WTC11 (cell line): ENCODE measurements at regions not wholly inside any gene's neighbourhood (a gene's known extent, or its start where the extent isn't known, plus 50 kb on each side); places are given as distances from the start of the nearest gene placed in this dataset.

Source experiments
- CTCF ChIP-seq: fragments of 200-600 bp; IDR thresholded peaks from 2 replicates; pipeline ENCODE4 v1.8.0; 2022; ENCODE audit warnings: antibody characterized with exemption
- ZNF263 ChIP-seq: sonication (generic); formaldehyde crosslinking; IDR thresholded peaks from 2 replicates; pipeline ENCODE4 v1.8.1; 2022; ENCODE audit warnings: low read depth, mild to moderate bottlenecking, moderate library complexity, missing genetic modification reagents

GRCh38 chr16:59146140-59146539 is 412.0 kb upstream of the GOT2 start:
- TF ChIP-seq ZNF263, result no peak
- no peak for TF ChIP-seq CTCF
